ENCODE measurements at regions not wholly inside any gene's neighbourhood (a gene's known extent, or its start where the extent isn't known, plus 50 kb on each side); places are given as distances from the start of the nearest gene placed in this dataset.
"Not testable (repeated sequence)": the region's sequence is repeated elsewhere in the genome, so short reads cannot be mapped to it uniquely, and the experiment has no call there.

DNA sequence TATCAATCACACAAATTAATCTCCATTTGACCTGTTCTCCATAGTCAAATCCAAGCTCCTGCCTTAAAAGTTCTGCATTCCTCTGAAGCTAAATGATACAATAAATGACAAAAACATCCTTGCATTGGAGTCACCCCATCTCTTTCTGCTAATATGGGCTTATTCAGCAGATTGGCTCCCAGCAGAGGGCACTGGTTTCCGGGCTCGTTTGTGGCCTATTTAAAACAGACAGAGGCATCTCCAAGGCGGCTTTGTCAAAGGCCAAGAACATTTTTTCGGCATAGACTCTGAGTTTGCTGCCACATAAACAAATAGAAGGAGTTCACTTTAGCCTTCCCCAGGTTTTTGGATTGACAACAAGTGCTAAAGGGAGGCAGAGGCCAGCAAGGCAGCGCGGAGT, 204.4 kb upstream of the RASGRP1 start:
- DNase-seq (ENCODE audit: low read depth) = peak; percentile 4
- TF ChIP-seq, protein P1, sequence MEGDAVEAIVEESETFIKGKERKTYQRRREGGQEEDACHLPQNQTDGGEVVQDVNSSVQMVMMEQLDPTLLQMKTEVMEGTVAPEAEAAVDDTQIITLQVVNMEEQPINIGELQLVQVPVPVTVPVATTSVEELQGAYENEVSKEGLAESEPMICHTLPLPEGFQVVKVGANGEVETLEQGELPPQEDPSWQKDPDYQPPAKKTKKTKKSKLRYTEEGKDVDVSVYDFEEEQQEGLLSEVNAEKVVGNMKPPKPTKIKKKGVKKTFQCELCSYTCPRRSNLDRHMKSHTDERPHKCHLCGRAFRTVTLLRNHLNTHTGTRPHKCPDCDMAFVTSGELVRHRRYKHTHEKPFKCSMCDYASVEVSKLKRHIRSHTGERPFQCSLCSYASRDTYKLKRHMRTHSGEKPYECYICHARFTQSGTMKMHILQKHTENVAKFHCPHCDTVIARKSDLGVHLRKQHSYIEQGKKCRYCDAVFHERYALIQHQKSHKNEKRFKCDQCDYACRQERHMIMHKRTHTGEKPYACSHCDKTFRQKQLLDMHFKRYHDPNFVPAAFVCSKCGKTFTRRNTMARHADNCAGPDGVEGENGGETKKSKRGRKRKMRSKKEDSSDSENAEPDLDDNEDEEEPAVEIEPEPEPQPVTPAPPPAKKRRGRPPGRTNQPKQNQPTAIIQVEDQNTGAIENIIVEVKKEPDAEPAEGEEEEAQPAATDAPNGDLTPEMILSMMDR (IDR thresholded peaks at IDR 0.05; ENCODE audit: insufficient read depth, low read depth, low read length, missing control alignments) = peak; percentile 9

DNA sequence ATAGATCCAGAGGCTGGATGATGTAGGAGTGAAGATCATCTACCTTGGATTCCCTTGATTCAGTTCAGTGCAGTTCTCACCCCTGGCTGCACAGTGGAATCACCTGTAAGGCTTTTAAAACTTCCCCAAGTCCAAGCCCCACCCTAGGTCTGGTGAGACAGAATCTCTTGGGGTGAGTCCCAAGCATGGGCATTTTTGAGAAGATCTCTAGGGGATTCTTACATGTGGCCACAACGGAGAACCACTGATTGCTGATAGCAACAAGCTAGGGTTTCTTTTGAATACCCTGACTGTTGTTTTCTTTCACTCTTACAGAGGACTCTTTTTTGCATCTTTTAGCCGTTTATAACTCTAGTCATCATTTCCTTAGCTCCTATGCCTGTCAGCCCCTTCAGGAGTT, 204.9 kb upstream of the RASGRP1 start:
- no peak overlapping the region for H3K4me3 ChIP-seq (ENCODE audit: low read depth, low read length)

More for the DNA sequence above, 204.4 kb upstream of the RASGRP1 start:
- no peak overlapping the region for H3K4me3 ChIP-seq (ENCODE audit: low read depth, low read length)

DNA sequence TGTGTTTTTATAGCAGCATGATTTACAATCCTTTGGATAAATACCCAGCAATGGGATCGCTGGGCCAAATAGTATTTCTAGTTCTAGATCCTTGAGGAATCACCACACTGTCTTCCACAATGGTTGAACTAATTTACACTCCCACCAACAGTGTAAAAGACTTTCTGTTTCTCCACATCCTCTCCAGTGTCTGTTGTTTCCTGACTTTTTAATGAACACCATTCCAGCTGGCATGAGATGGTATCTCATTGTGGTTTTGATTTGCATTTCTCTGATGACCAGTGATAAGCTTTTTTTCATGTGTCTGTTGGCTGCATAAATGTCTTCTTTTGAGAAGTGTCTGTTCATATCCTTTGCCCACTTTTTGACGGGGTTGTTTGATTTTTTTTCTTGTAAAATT, 209.5 kb upstream of the RASGRP1 start:
- not testable (repeated sequence) for DNase-seq (ENCODE audit: low read depth); H3K4me3 ChIP-seq (ENCODE audit: low read depth, low read length)

More for the DNA sequence above, 204.9 kb upstream of the RASGRP1 start:
- DNase-seq (ENCODE audit: low read depth) = peak; percentile 22
- TF ChIP-seq, protein P1 (IDR thresholded peaks at IDR 0.05; ENCODE audit: insufficient read depth, low read depth, low read length, missing control alignments) = no peak

DNA sequence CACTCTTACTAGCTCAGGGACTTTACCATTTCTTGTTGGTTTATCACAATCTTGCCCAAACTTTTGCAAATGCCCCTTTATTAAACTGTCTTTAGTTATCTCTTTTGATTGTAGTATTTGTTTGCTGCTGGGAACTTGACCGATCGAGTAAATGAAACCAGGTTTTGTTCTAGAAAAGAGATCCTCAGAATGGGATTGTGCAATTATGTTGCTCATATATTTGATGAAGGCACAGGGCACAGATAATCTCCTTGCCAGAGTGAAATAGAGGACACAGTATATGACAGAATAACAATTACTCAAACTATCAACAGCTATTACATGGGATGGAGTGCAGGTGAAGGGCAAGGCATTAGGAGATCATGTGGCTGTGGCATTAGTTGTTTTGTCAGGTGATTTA, 216.6 kb upstream of the RASGRP1 start:
- DNase-seq (ENCODE audit: low read depth) = no peak
- TF ChIP-seq, protein P1 (IDR thresholded peaks at IDR 0.05; ENCODE audit: insufficient read depth, low read depth, low read length, missing control alignments) = no peak
- H3K4me3 ChIP-seq (ENCODE audit: low read depth, low read length) = no peak overlapping the region

DNA sequence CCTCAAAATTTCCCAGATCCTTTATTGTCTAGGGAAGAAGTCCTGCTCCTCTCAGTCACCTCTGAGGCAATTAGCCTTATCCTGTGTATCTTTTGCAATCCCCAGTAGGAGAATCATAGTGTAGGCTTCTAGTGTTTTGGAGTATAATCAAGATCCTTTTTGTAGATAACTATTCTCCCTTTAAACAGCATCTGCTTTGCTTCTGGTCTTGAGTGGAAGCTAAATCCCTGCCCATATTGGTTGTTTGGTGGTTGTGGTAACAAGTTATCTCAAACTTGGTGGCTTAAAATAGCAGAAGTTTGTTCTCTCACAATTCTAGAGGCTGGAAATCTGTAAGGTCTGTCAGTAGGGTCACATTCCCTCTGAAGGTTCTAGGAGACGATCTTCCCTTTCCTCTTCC, 217.5 kb upstream of the RASGRP1 start:
- DNase-seq (ENCODE audit: low read depth) = no peak
- H3K4me3 ChIP-seq (ENCODE audit: low read depth, low read length) = no peak overlapping the region
- TF ChIP-seq, protein P1 (IDR thresholded peaks at IDR 0.05; ENCODE audit: insufficient read depth, low read depth, low read length, missing control alignments) = no peak

DNA sequence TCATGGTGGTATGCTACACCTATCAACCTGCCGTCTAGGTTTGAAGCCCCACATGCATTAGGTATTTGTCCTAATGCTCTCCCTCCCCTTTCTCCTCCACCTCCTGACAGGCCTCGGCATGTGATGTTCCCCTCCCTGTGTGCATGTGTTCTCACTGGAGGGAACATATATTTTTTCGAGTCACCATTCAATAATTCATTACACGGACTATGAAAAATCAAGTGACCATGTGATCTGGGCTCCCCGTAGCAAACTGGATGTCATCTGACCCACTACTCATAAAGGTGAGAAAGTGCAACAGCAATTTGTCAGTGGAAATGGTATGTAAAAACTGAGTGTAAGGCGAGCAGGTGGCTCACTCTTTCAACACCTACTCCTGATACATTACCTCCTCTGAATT, 224.3 kb upstream of the RASGRP1 start:
- DNase-seq (ENCODE audit: low read depth) = no peak
- TF ChIP-seq, protein P1 (IDR thresholded peaks at IDR 0.05; ENCODE audit: insufficient read depth, low read depth, low read length, missing control alignments) = no peak
- no peak overlapping the region for H3K4me3 ChIP-seq (ENCODE audit: low read depth, low read length)

DNA sequence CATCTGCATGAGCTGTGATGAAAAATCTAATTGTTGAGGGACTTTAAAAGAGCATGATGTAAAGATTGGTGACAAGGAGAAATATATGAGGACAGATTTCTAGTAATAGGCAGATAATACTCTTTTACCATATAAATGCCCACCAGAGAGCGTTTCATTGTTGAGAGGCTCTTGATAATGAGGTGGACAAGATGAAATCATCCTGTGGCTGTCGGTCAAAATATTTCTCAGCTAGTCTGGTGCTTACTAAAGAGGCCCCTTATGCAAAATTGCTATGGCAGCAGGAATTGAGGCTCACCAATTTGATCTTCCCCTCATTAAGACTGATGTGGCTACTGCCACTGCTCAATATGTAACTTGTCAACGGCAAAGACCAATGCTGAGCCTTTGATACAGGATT, 225.0 kb upstream of the RASGRP1 start:
- no peak for DNase-seq (ENCODE audit: low read depth)
- no peak overlapping the region for H3K4me3 ChIP-seq (ENCODE audit: low read depth, low read length)
- TF ChIP-seq, protein P1 (IDR thresholded peaks at IDR 0.05; ENCODE audit: insufficient read depth, low read depth, low read length, missing control alignments) = no peak

All from GM12865 (cell line).